OCI-LY7 (cell line): ENCODE measurements at regions not wholly inside any gene's neighbourhood (a gene's known extent, or its start where the extent isn't known, plus 50 kb on each side); places are given as distances from the start of the nearest gene placed in this dataset.
"Not testable (repeated sequence)": the region's sequence is repeated elsewhere in the genome, so short reads cannot be mapped to it uniquely, and the experiment has no call there.

ENCODE experiments used
- BruUV-seq: library from RNA; stranded (reverse); fragments of 400-500 nt; replicated peaks from 2 replicates; lab custom pipeline; 2021; lab: Mats Ljungman, UMichigan
- CTCF ChIA-PET: fragments of 300-600 bp; sonication (Branson Sonifier 250); formaldehyde crosslinking; loops from one replicate; lab custom pipeline; 2022; ENCODE audit warnings: antibody characterized with exemption; ENCODE audit not compliant: unreplicated experiment; lab: Charles Lee
- POLR2A ChIA-PET: fragments of 300-600 bp; sonication (Branson Sonifier 250); formaldehyde crosslinking; loops from one replicate; lab custom pipeline; 2022; ENCODE audit warnings: antibody characterized with exemption; lab: Charles Lee
- DNase-seq: peaks from one replicate; pipeline ENCODE4 v3.0.0-alpha.2; 2015; ENCODE audit warnings: low spot score
- H2AFZ ChIP-seq: fragments of 200-600 bp; sonication (generic), shearing (Covaris generic); 2 replicates; pipeline ENCODE4 v1.6.1; 2014; ENCODE audit warnings: mild to moderate bottlenecking, antibody characterized with exemption, low read length, moderate library complexity
- H3K27ac ChIP-seq: fragments of 200-600 bp; sonication (generic); 2 replicates; pipeline ENCODE4 v1.5.1; 2014; ENCODE audit warnings: mixed run types, low read depth, mild to moderate bottlenecking, moderate library complexity, low read length, inconsistent platforms; ENCODE audit not compliant: poor library complexity, severe bottlenecking
- H3K36me3 ChIP-seq: fragments of 200-600 bp; sonication (generic); 2 replicates; pipeline ENCODE4 v1.6.1; 2014; ENCODE audit warnings: mild to moderate bottlenecking, antibody characterized with exemption, low read length, moderate library complexity, mixed read lengths; ENCODE audit not compliant: insufficient read depth
- H3K4me1 ChIP-seq: fragments of 200-600 bp; sonication (generic); 2 replicates; pipeline ENCODE4 v1.5.1; 2014; ENCODE audit warnings: mild to moderate bottlenecking, low read length; ENCODE audit not compliant: insufficient read depth, poor library complexity, severe bottlenecking
- H3K4me2 ChIP-seq: fragments of 200-600 bp; sonication (generic); 2 replicates; pipeline ENCODE4 v1.6.1; 2014; ENCODE audit warnings: mild to moderate bottlenecking, low read length
- H3K4me3 ChIP-seq: fragments of 200-600 bp; sonication (generic); 2 replicates; pipeline ENCODE4 v1.5.1; 2014; ENCODE audit warnings: mild to moderate bottlenecking, low read depth, low read length; ENCODE audit not compliant: poor library complexity, severe bottlenecking
- H3K79me2 ChIP-seq: fragments of 200-600 bp; sonication (generic); 2 replicates; pipeline ENCODE4 v1.6.1; 2016; ENCODE audit warnings: low read depth, mild to moderate bottlenecking, low read length, moderate library complexity, mixed read lengths; ENCODE audit not compliant: insufficient read depth
- H3K9me2 ChIP-seq: fragments of 200-600 bp; sonication (generic); 2 replicates; pipeline ENCODE4 v1.6.1; 2016; ENCODE audit warnings: mild to moderate bottlenecking, low read length, mixed read lengths; ENCODE audit not compliant: insufficient read depth
- H3K9me3 ChIP-seq: fragments of 200-600 bp; sonication (generic); 2 replicates; pipeline ENCODE4 v1.6.1; 2014; ENCODE audit warnings: mild to moderate bottlenecking, mixed run types, low read length, mixed read lengths
- H4K20me1 ChIP-seq: fragments of 200-600 bp; sonication (generic); 2 replicates; pipeline ENCODE4 v1.6.1; 2014; ENCODE audit warnings: mild to moderate bottlenecking, antibody characterized with exemption, low read length, moderate library complexity, mixed read lengths; ENCODE audit not compliant: insufficient read depth
- CTCF ChIP-seq: fragments of 200-600 bp; sonication (generic); conservative IDR thresholded peaks from 2 replicates; pipeline ENCODE4 v1.5.1; 2014; ENCODE audit warnings: mild to moderate bottlenecking, antibody characterized with exemption, low read length, moderate library complexity, mixed read lengths
- EZH2phosphoT487 ChIP-seq: fragments of 200-600 bp; sonication (generic); IDR thresholded peaks from 2 replicates; pipeline ENCODE4 v1.6.1; 2018; ENCODE audit warnings: low read depth, borderline replicate concordance, mild to moderate bottlenecking, mixed run types, antibody characterized with exemption, low read length, moderate library complexity, mixed read lengths
- intact Hi-C: fragments of 100-400 bp; cut with micrococcal nuclease; formaldehyde crosslinking; loops from one replicate; pipeline ENCODE4 v1.10.0; 2022; ENCODE audit not compliant: unreplicated experiment

- ChIA-PET CTCF (no interaction called here), POLR2A (no interaction called here)
- no peaks in the 10 kb centered on the region for H3K4me1 ChIP-seq
- H2AFZ ChIP-seq, result no peak overlapping the region
- H3K9me3 ChIP-seq, result no peaks in the 10 kb centered on the region
- no peak overlapping the region for H3K4me2 ChIP-seq
- no peak overlapping the region for H3K4me3 ChIP-seq
- intact Hi-C loops, result no loop called here
- H3K27ac ChIP-seq, result no peak overlapping the region
- BruUV-seq, result no TSS peak
- DNase-seq, result no peak
- TF ChIP-seq EZH2phosphoT487, result no peak
- no peak for TF ChIP-seq CTCF
- no peaks in the 10 kb centered on the region for H3K79me2 ChIP-seq
- H3K9me2 ChIP-seq, result no peaks in the 10 kb centered on the region
- H4K20me1 ChIP-seq, result no peaks in the 10 kb centered on the region
- H3K36me3 ChIP-seq, result no peaks in the 10 kb centered on the region
Measured at GRCh38 chr2:16931441-16931840, 265.8 kb upstream of the CYRIA start.

- POLR2A ChIA-PET, result interaction anchor here (0.9 kb wide), 1 partner anchor 21 kb away, joined by 3 read pairs; no protein-coding TSS in a partner anchor
- TF ChIP-seq EZH2phosphoT487 (no peak), CTCF (no peak)
- H3K9me3 ChIP-seq, result no peaks in the 10 kb centered on the region
- intact Hi-C loops, result no loop called here
- H3K4me3 ChIP-seq, result no peak overlapping the region
- H3K79me2 ChIP-seq, result no peaks in the 10 kb centered on the region
- H3K27ac ChIP-seq, result no peak overlapping the region
- H2AFZ ChIP-seq, result no peak overlapping the region
- H3K4me2 ChIP-seq, result no peak overlapping the region
- no TSS peak for BruUV-seq
- H3K36me3 ChIP-seq, result no peaks in the 10 kb centered on the region
- no peaks in the 10 kb centered on the region for H3K9me2 ChIP-seq
- DNase-seq, result no peak
- CTCF ChIA-PET, result no interaction called here
- no peaks in the 10 kb centered on the region for H3K4me1 ChIP-seq
- H4K20me1 ChIP-seq, result no peaks in the 10 kb centered on the region
Measured at GRCh38 chr2:16927398-16927797, 261.8 kb upstream of the CYRIA start.

DNA sequence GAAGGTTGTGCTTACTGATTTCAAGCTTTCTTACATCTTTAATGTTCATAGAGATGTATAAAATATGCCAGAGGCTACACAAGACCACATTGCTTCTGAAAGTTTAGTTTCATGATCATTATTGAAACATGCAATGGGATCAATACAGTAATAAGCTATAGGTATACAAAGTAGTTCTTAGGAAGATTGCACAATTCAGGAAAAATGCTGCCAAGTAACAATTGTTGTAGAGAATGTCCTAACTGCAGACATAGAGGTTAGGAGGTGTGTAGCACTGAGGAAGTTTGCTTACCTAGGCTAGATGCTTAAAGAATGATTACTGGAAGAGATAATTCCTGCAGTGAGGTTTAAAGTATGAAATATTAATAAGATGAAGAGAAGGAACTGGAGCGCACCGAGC, 259.5 kb upstream of the CYRIA start:
- no peak overlapping the region for H2AFZ ChIP-seq
- H3K36me3 ChIP-seq, result no peaks in the 10 kb centered on the region
- intact Hi-C loops, result no loop called here
- ChIA-PET CTCF (no interaction called here), POLR2A (interaction anchor here (1.2 kb wide), 1 partner anchor 91 kb away, joined by 3 read pairs; no protein-coding TSS in a partner anchor)
- BruUV-seq, result no TSS peak
- H3K4me3 ChIP-seq, result no peak overlapping the region
- no peaks in the 10 kb centered on the region for H3K79me2 ChIP-seq
- TF ChIP-seq EZH2phosphoT487 (no peak), CTCF (no peak)
- H3K27ac ChIP-seq, result no peak overlapping the region
- H4K20me1 ChIP-seq, result no peaks in the 10 kb centered on the region
- no peaks in the 10 kb centered on the region for H3K4me1 ChIP-seq
- no peak for DNase-seq
- no peak overlapping the region for H3K4me2 ChIP-seq
- no peaks in the 10 kb centered on the region for H3K9me2 ChIP-seq
- no peaks in the 10 kb centered on the region for H3K9me3 ChIP-seq

DNA sequence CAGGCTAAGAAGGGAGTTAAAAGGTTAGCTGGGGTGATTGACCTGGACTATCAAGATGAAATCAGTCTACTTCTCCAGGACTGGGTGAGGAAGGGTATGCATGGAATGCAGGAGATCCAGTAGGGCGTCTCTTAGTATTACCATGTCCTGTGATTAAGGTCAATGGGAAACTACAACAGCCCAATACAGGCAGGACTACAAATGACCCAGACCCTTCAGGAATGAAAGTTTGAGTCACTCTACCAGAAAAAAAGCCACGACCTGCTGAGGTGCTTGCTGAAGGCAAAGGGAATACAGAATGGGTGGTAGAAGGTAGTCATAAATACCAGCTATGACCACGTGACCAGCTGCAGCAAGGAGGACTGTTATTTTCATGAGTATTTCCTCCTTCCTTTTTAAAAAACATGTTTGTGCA, 249.7 kb upstream of the CYRIA start:
- H3K36me3 ChIP-seq, POLR2A ChIA-PET, BruUV-seq, H3K9me3 ChIP-seq, H2AFZ ChIP-seq, H3K79me2 ChIP-seq, H3K9me2 ChIP-seq, CTCF ChIA-PET, H3K4me1 ChIP-seq, H4K20me1 ChIP-seq, intact Hi-C loops, H3K4me2 ChIP-seq, H3K27ac ChIP-seq, H3K4me3 ChIP-seq, DNase-seq: not testable (repeated sequence)
